Suprapubic skin (tissue), 4 donors: ENCODE measurements at regions not wholly inside any gene's neighbourhood (a gene's known extent, or its start where the extent isn't known, plus 50 kb on each side); places are given as distances from the start of the nearest gene placed in this dataset.

Experiments used
- CTCF ChIP-seq, 2 donors: fragments of 200-600 bp in 1 of 2; fragments of 450-650 bp in 1 of 2; sonication (generic) in 1 of 2; IDR thresholded peaks; one replicate each; pipeline ENCODE4 v1.5.1; 2016 to 2019; ENCODE audit warnings: antibody characterized with exemption in 2 of 2, mild to moderate bottlenecking in 1 of 2, moderate library complexity in 1 of 2
- POLR2A ChIP-seq, 2 donors: fragments of 450-650 bp; IDR thresholded peaks; one replicate each; pipeline ENCODE4 v1.6.1; 2017; ENCODE audit warnings: antibody characterized with exemption in 2 of 2, mild to moderate bottlenecking in 2 of 2, moderate library complexity in 2 of 2
- POLR2AphosphoS5 ChIP-seq, 3 donors: sonication (generic); formaldehyde crosslinking; IDR thresholded peaks; one replicate each; pipeline ENCODE4 v1.6.1; 2017; ENCODE audit warnings: antibody characterized with exemption in 3 of 3

DNA sequence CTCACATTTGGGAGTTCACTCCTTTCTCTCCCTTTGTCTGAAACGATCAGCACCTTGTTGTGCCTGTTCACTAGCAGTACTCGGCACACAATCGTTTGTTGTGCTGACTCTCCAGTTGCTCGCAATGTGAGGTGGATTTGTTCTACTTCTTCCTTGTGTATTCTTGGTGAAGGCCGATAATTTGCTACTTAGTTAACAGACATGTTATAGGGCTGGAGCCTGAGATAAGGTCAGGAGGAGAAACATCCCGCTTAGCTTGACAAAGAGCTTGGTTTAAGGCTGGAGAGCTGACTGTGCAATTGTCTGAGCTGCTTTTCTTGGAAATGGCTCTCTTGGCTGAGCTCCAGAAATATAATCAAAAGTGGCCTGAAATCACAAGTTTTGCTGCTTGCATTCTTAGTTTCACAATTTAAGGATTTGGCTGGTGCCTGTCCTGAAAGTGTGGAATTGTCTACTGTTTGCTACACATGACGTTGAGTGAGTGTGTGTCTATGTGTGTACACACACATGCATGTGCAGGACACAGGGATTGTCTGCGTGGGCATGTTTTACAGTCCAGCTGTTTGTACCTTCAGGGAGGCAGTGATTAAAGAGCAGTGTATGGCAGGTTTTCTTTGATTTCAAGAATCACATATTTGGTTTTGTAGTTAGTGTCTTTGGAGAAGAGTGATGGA, 77.7 kb downstream of the ARF6 start:
- no peak for TF ChIP-seq POLR2A (IDR thresholded peaks at IDR 0.05)
- no peak for TF ChIP-seq CTCF (IDR thresholded peaks at IDR 0.05)
- TF ChIP-seq POLR2AphosphoS5 (IDR thresholded peaks at IDR 0.05), result no peak
